HCT116 (cell line): ENCODE measurements at regions not wholly inside any gene's neighbourhood (a gene's known extent, or its start where the extent isn't known, plus 50 kb on each side); places are given as distances from the start of the nearest gene placed in this dataset.

Source experiments
- ATAC-seq: fragments of 200-7000 bp; cut with Tn5 transposase; 2 replicates; pipeline ENCODE4 v1.9.1; 2020; ENCODE audit warnings: mild to moderate bottlenecking, moderate library complexity
- BruUV-seq: library from RNA; stranded (reverse); fragments of 400-500 nt; replicated peaks from 2 replicates; lab custom pipeline; 2021; lab: Mats Ljungman, UMichigan
- CTCF ChIA-PET: fragments of 300-600 bp; sonication (Branson Sonifier 250); formaldehyde crosslinking; loops from one replicate; lab custom pipeline; 2021; ENCODE audit warnings: antibody characterized with exemption; lab: Charles Lee
- POLR2A ChIA-PET: fragments of 300-600, 350-600 bp; sonication (Branson Sonifier 250); formaldehyde crosslinking; loops from one replicate; lab custom pipeline; 2021; ENCODE audit warnings: antibody characterized with exemption; lab: Charles Lee
- RAD21 ChIA-PET, 2 experiments: fragments of 300-600 bp; sonication (Branson Sonifier 250); formaldehyde crosslinking; loops; one replicate each; lab custom pipeline; 2023; ENCODE audit warnings: low total read pairs in 2 of 2; ENCODE audit not compliant: uncharacterized antibody in 2 of 2, unreplicated experiment in 2 of 2, low non-redundant PET in 1 of 2; lab: Charles Lee
- DNase-seq: peaks from one replicate; pipeline ENCODE4 v3.0.0-alpha.2; 2010; ENCODE audit warnings: low read depth, low spot score
- H2AFZ ChIP-seq: fragments of 200-600 bp; shearing (Covaris generic), sonication (generic); 2 replicates; pipeline ENCODE4 v1.6.1; 2017; ENCODE audit warnings: low read depth, mixed run types, mixed read lengths, antibody characterized with exemption, low read length; ENCODE audit not compliant: poor library complexity, severe bottlenecking
- H3K27ac ChIP-seq: 2 replicates; pipeline ENCODE4 v1.5.1; 2012; ENCODE audit warnings: low read depth, low read length
- H3K27me3 ChIP-seq: fragments of 200-600 bp; sonication (generic); 2 replicates; pipeline ENCODE4 v1.6.1; 2016; ENCODE audit warnings: mixed run types, low read length, mixed read lengths; ENCODE audit not compliant: insufficient read depth
- H3K36me3 ChIP-seq, 2 experiments: fragments of 200-500 bp in 1 of 2; fragments of 200-600 bp in 1 of 2; sonication (Bioruptor generic) in 1 of 2; sonication (generic) in 1 of 2; 2 replicates each; pipeline versions ENCODE4 v1.5.1 to v1.6.1; 2014 to 2016; ENCODE audit warnings: low read length in 2 of 2, inconsistent platforms in 1 of 2, mixed read lengths in 1 of 2, mixed run types in 1 of 2; ENCODE audit not compliant: insufficient read depth in 2 of 2, control insufficient read depth in 1 of 2
- H3K4me1 ChIP-seq, 2 experiments: fragments of 200-600 bp in 1 of 2; sonication (generic) in 1 of 2; 2 replicates each; pipeline versions ENCODE4 v1.5.1 to v1.6.1; 2012 to 2017; ENCODE audit warnings: low read length in 2 of 2, inconsistent platforms in 1 of 2, mild to moderate bottlenecking in 1 of 2, mixed read lengths in 1 of 2, mixed run types in 1 of 2, moderate library complexity in 1 of 2; ENCODE audit not compliant: insufficient read depth in 2 of 2, control insufficient read depth in 1 of 2
- H3K4me2 ChIP-seq: fragments of 200-600 bp; sonication (generic); 2 replicates; pipeline ENCODE4 v1.6.1; 2017; ENCODE audit warnings: mixed run types, low read length, mixed read lengths
- H3K4me3 ChIP-seq, 2 experiments: fragments of 200-600 bp in 1 of 2; sonication (generic) in 1 of 2; replicated peaks in 1 of 2; 2 replicates each; pipeline ENCODE4 v1.5.1; 2011 to 2016; ENCODE audit warnings: low read length in 2 of 2, control low read depth in 1 of 2, low read depth in 1 of 2, mild to moderate bottlenecking in 1 of 2, mixed read lengths in 1 of 2, mixed run types in 1 of 2
- H3K79me2 ChIP-seq: fragments of 200-600 bp; sonication (generic); 2 replicates; pipeline ENCODE4 v1.6.1; 2017; ENCODE audit warnings: mild to moderate bottlenecking, mixed run types, low read length, moderate library complexity, mixed read lengths; ENCODE audit not compliant: insufficient read depth
- H3K9ac ChIP-seq: fragments of 200-600 bp; sonication (generic); 2 replicates; pipeline ENCODE4 v1.6.1; 2016; ENCODE audit warnings: low read length, mixed read lengths
- H3K9me2 ChIP-seq: fragments of 200-600 bp; sonication (generic), shearing (Covaris generic); 2 replicates; pipeline ENCODE4 v1.6.1; 2017; ENCODE audit warnings: mixed run types, mild to moderate bottlenecking, moderate library complexity; ENCODE audit not compliant: insufficient read depth
- H3K9me3 ChIP-seq, 2 experiments: fragments of 200-500 bp in 1 of 2; fragments of 200-600 bp in 1 of 2; sonication (Bioruptor generic) in 1 of 2; sonication (generic) in 1 of 2; 2 replicates each; pipeline ENCODE4 v1.6.1; 2014 to 2017; ENCODE audit warnings: low read length in 2 of 2, mixed read lengths in 2 of 2, inconsistent platforms in 1 of 2, low read depth in 1 of 2, mild to moderate bottlenecking in 1 of 2, mixed run types in 1 of 2, moderate library complexity in 1 of 2; ENCODE audit not compliant: control insufficient read depth in 1 of 2, insufficient read depth in 1 of 2
- H4K20me1 ChIP-seq: fragments of 200-600 bp; sonication (generic), shearing (Covaris generic); 2 replicates; pipeline ENCODE4 v1.6.1; 2017; ENCODE audit warnings: mixed run types, mild to moderate bottlenecking, moderate library complexity; ENCODE audit not compliant: insufficient read depth
- ATF3 ChIP-seq: IDR thresholded peaks from 2 replicates; pipeline ENCODE4 v1.6.1; 2012
- CTCF ChIP-seq, 3 experiments: fragments of 200-600 bp in 1 of 3; sonication (generic) in 1 of 3; IDR thresholded peaks in 2 of 3; conservative IDR thresholded peaks in 1 of 3; 2 replicates each; pipeline ENCODE4 v1.5.1; 2012 to 2017; ENCODE audit warnings: low read depth in 2 of 3, low read length in 2 of 3, antibody characterized with exemption in 1 of 3, borderline replicate concordance in 1 of 3, control low read depth in 1 of 3, mild to moderate bottlenecking in 1 of 3, mixed read lengths in 1 of 3, mixed run types in 1 of 3, moderate library complexity in 1 of 3; ENCODE audit not compliant: insufficient read depth in 1 of 3
- ELF1 ChIP-seq: IDR thresholded peaks from 2 replicates; pipeline ENCODE4 v1.6.1; 2012; ENCODE audit warnings: low read depth, borderline replicate concordance
- EZH2 ChIP-seq: fragments of 200-600 bp; sonication (generic); IDR thresholded peaks from 2 replicates; pipeline ENCODE4 v1.6.1; 2017; ENCODE audit warnings: antibody characterized with exemption, mixed run types
- EZH2phosphoT487 ChIP-seq: fragments of 200-600 bp; IDR thresholded peaks from 2 replicates; pipeline ENCODE4 v1.6.1; 2018; ENCODE audit warnings: antibody characterized with exemption, borderline replicate concordance
- FOSL1 ChIP-seq: IDR thresholded peaks from 2 replicates; pipeline ENCODE4 v1.6.1; 2012; ENCODE audit warnings: low read depth
- JUND ChIP-seq: IDR thresholded peaks from 2 replicates; pipeline ENCODE4 v1.6.1; 2012
- POLR2A ChIP-seq: IDR thresholded peaks from 2 replicates; pipeline ENCODE4 v1.7.0; 2011; ENCODE audit warnings: borderline replicate concordance; ENCODE audit not compliant: insufficient read depth, insufficient read length; ENCODE audit errors: extremely low read depth
- RAD21 ChIP-seq: IDR thresholded peaks from 2 replicates; pipeline ENCODE4 v1.6.1; 2012; ENCODE audit warnings: low read depth, mild to moderate bottlenecking
- REST ChIP-seq: IDR thresholded peaks from 2 replicates; pipeline ENCODE4 v1.6.1; 2012; ENCODE audit warnings: low read depth
- SIN3A ChIP-seq: IDR thresholded peaks from 2 replicates; pipeline ENCODE4 v1.6.1; 2012; ENCODE audit warnings: low read depth
- SP1 ChIP-seq: IDR thresholded peaks from 2 replicates; pipeline ENCODE4 v1.6.1; 2012; ENCODE audit warnings: low read depth
- YY1 ChIP-seq: IDR thresholded peaks from 2 replicates; pipeline ENCODE4 v1.6.1; 2011; ENCODE audit warnings: low read length, low read depth, moderate library complexity, mild to moderate bottlenecking; ENCODE audit not compliant: insufficient replicate concordance; ENCODE audit errors: extremely low read depth
- ZBTB33 ChIP-seq: IDR thresholded peaks from 2 replicates; pipeline ENCODE4 v1.6.1; 2011; ENCODE audit warnings: mild to moderate bottlenecking, low read length, moderate library complexity; ENCODE audit not compliant: insufficient replicate concordance; ENCODE audit errors: extremely low read depth
- ZNF274 ChIP-seq: fragments of 200-500 bp; sonication (Bioruptor generic); IDR thresholded peaks from 2 replicates; pipeline ENCODE4 v1.6.1; 2014; ENCODE audit warnings: mild to moderate bottlenecking, low read depth, low read length, inconsistent platforms
- intact Hi-C: fragments of 100-400 bp; cut with micrococcal nuclease; formaldehyde crosslinking; loops from 2 replicates; pipeline ENCODE4 v1.10.0; 2022

- no peak for TF ChIP-seq EZH2
These were observed 80.7 kb downstream of the C9orf152 start (continued) for GRCh38 chr9:110126986-110127864.

GRCh38 chr9:110128664-110129329 is 79.2 kb downstream of the C9orf152 start:
- RAD21 ChIA-PET = no interaction called here
- peaks cover 56% of the 10 kb centered on the region for H3K79me2 ChIP-seq
- no peaks in the 10 kb centered on the region for H3K9me3 ChIP-seq
- ATAC-seq (no peak), DNase-seq (no peak)
- H3K9me2 ChIP-seq = no peaks in the 10 kb centered on the region
- no peaks in the 10 kb centered on the region for H3K36me3 ChIP-seq
- CTCF ChIA-PET = interaction anchor here (0.6 kb wide), 1 partner anchor 249 kb away, joined by 3 read pairs; no protein-coding TSS in a partner anchor
- TF ChIP-seq CTCF (IDR thresholded peaks at IDR 0.05 in 2 of 3, conservative IDR thresholded peaks at IDR 0.05 in 1 of 3; ENCODE audit: borderline replicate concordance in 1 of 3, insufficient read depth in 1 of 3, low read depth in 2 of 3, low read length in 2 of 3) (no peak), ZNF274 (no peak), EZH2 (no peak), SIN3A (no peak), ELF1 (no peak), RAD21 (no peak), SP1 (no peak), JUND (no peak), REST (no peak), EZH2phosphoT487 (no peak), ZBTB33 (no peak), FOSL1 (no peak), YY1 (no peak), POLR2A (no peak), ATF3 (no peak)
- no peak overlapping the region for H2AFZ ChIP-seq
- no peak overlapping the region for H3K4me2 ChIP-seq
- no peaks in the 10 kb centered on the region for H3K27me3 ChIP-seq
- BruUV-seq = no TSS peak
- H3K4me3 ChIP-seq = no peak overlapping the region
- H3K9ac ChIP-seq = no peak overlapping the region
- intact Hi-C loops = no loop called here
- no peak overlapping the region for H3K27ac ChIP-seq
- POLR2A ChIA-PET = no interaction called here
- H4K20me1 ChIP-seq = no peaks in the 10 kb centered on the region
- H3K4me1 ChIP-seq = peaks cover 7 to 47% of the 10 kb centered on the region in 2 experiments
